IMR-90 (cell line): ENCODE measurements at regions not wholly inside any gene's neighbourhood (a gene's known extent, or its start where the extent isn't known, plus 50 kb on each side); places are given as distances from the start of the nearest gene placed in this dataset.

Experiments used
- ATAC-seq: fragments of 200-7000 bp; cut with Tn5 transposase; 2 replicates; pipeline ENCODE4 v1.9.1; 2020; ENCODE audit warnings: low read depth, mild to moderate bottlenecking, moderate library complexity
- BruUV-seq: library from RNA; stranded (reverse); fragments of 400-500 nt; replicated peaks from 2 replicates; lab custom pipeline; 2021; lab: Mats Ljungman, UMichigan
- CTCF ChIA-PET: fragments of 300-600 bp; formaldehyde crosslinking; extraction: SDS; loops from one replicate; lab custom pipeline; 2021; ENCODE audit warnings: antibody characterized with exemption; lab: Yijun Ruan, JAX
- POLR2A ChIA-PET: fragments of 300-600 bp; sonication (Branson Sonifier 250); formaldehyde crosslinking; loops from one replicate; lab custom pipeline; 2022; ENCODE audit warnings: antibody characterized with exemption; ENCODE audit not compliant: unreplicated experiment; lab: Charles Lee
- DNase-seq: peaks from one replicate; pipeline ENCODE4 v3.0.0; 2013
- H2AFZ ChIP-seq: replicated peaks from 2 replicates; pipeline ENCODE3; 2013; ENCODE audit warnings: low read length, mild to moderate bottlenecking; ENCODE audit not compliant: poor library complexity
- H2AK5ac ChIP-seq: 2 replicates; pipeline ENCODE4 v1.6.1; 2013; ENCODE audit warnings: low read depth, low read length, inconsistent platforms
- H2AK9ac ChIP-seq: replicated peaks from 2 replicates; pipeline ENCODE3; 2013; ENCODE audit warnings: mild to moderate bottlenecking, low read depth, low read length, moderate library complexity; ENCODE audit not compliant: poor library complexity
- H2BK120ac ChIP-seq: 2 replicates; pipeline ENCODE4 v1.6.1; 2013; ENCODE audit warnings: low read depth, low read length, inconsistent platforms
- H2BK15ac ChIP-seq: 3 replicates; pipeline ENCODE4 v1.6.1; 2013; ENCODE audit warnings: low read depth, low read length, inconsistent platforms
- H2BK20ac ChIP-seq: 2 replicates; pipeline ENCODE4 v1.6.1; 2013; ENCODE audit warnings: low read depth, mild to moderate bottlenecking, inconsistent platforms, low read length, moderate library complexity
- H2BK5ac ChIP-seq: 2 replicates; pipeline ENCODE4 v1.6.1; 2013; ENCODE audit warnings: mild to moderate bottlenecking, low read depth, low read length, inconsistent platforms; ENCODE audit not compliant: poor library complexity, severe bottlenecking
- H3K14ac ChIP-seq: replicated peaks from 2 replicates; pipeline ENCODE4 v1.6.1; 2013; ENCODE audit warnings: low read depth, low read length, inconsistent platforms
- H3K18ac ChIP-seq: 2 replicates; pipeline ENCODE4 v1.6.1; 2013; ENCODE audit warnings: low read depth, low read length, control low read depth
- H3K23ac ChIP-seq: 2 replicates; pipeline ENCODE4 v1.6.1; 2013; ENCODE audit warnings: low read depth, low read length, inconsistent platforms
- H3K27ac ChIP-seq: 2 replicates; pipeline ENCODE4 v1.5.1; 2013; ENCODE audit warnings: mild to moderate bottlenecking, control low read depth, low read length; ENCODE audit not compliant: insufficient read depth
- H3K27me3 ChIP-seq: 2 replicates; pipeline ENCODE4 v1.6.1; 2013; ENCODE audit warnings: low read length; ENCODE audit not compliant: control insufficient read depth, insufficient read depth
- H3K36me3 ChIP-seq: 2 replicates; pipeline ENCODE4 v1.6.1; 2013; ENCODE audit warnings: low read length, mixed read lengths; ENCODE audit not compliant: control insufficient read depth, insufficient read depth
- H3K4ac ChIP-seq: 2 replicates; pipeline ENCODE4 v1.6.1; 2013; ENCODE audit warnings: low read depth, low read length, inconsistent platforms
- H3K4me1 ChIP-seq: 2 replicates; pipeline ENCODE4 v1.6.1; 2013; ENCODE audit warnings: low read length, mixed read lengths; ENCODE audit not compliant: control insufficient read depth, insufficient read depth
- H3K4me2 ChIP-seq: 2 replicates; pipeline ENCODE4 v1.6.1; 2013; ENCODE audit warnings: low read depth, mild to moderate bottlenecking, control low read depth, low read length, moderate library complexity
- H3K4me3 ChIP-seq: 2 replicates; pipeline ENCODE4 v1.5.1; 2013; ENCODE audit warnings: low read depth, mild to moderate bottlenecking, control low read depth, low read length, moderate library complexity; ENCODE audit not compliant: insufficient read depth
- H3K56ac ChIP-seq: 2 replicates; pipeline ENCODE4 v1.6.1; 2013; ENCODE audit warnings: low read length, inconsistent platforms; ENCODE audit not compliant: insufficient read depth; ENCODE audit errors: extremely low read depth
- H3K79me1 ChIP-seq, 2 experiments: 2 replicates each; pipeline ENCODE4 v1.6.1; 2013; ENCODE audit warnings: low read length in 2 of 2, inconsistent platforms in 1 of 2, low read depth in 1 of 2
- H3K9ac ChIP-seq: 2 replicates; pipeline ENCODE4 v1.6.1; 2013; ENCODE audit warnings: low read depth, low read length, control low read depth
- H3K9me1 ChIP-seq: 2 replicates; pipeline ENCODE4 v1.6.1; 2013; ENCODE audit warnings: low read length, inconsistent platforms; ENCODE audit not compliant: insufficient read depth
- H3K9me3 ChIP-seq: 2 replicates; pipeline ENCODE4 v1.6.1; 2013; ENCODE audit warnings: low read length; ENCODE audit not compliant: control insufficient read depth, insufficient read depth
- H4K20me1 ChIP-seq: 2 replicates; pipeline ENCODE4 v1.6.1; 2013; ENCODE audit warnings: low read length, inconsistent platforms; ENCODE audit not compliant: insufficient read depth
- H4K5ac ChIP-seq: 2 replicates; pipeline ENCODE4 v1.6.1; 2013; ENCODE audit warnings: mild to moderate bottlenecking, low read depth, low read length, control low read depth
- H4K8ac ChIP-seq, 2 experiments: 2 replicates each; pipeline ENCODE4 v1.6.1; 2013; ENCODE audit warnings: low read depth in 2 of 2, low read length in 2 of 2, control low read depth in 1 of 2, inconsistent platforms in 1 of 2
- H4K91ac ChIP-seq: 2 replicates; pipeline ENCODE4 v1.6.1; 2013; ENCODE audit warnings: low read depth, low read length, inconsistent platforms; ENCODE audit not compliant: insufficient read depth
- MAFK ChIP-seq: IDR thresholded peaks from 2 replicates; pipeline ENCODE4 v1.6.1; 2012; ENCODE audit warnings: low read depth, low read length, improper control_type of control experiment
- WGBS, 2 experiments: methylation state at CpG; one replicate each; pipeline versions ENCODE4 v1.1.5 to v1.1.7; 2013; ENCODE audit warnings: missing lambda C conversion rate in 2 of 2; ENCODE audit not compliant: insufficient read length in 1 of 2; ENCODE audit errors: extremely low coverage in 2 of 2; 5-methylcytosine and 5-hydroxymethylcytosine counted together
- dilution Hi-C: fragments of 300-500 bp; cut with HindIII; formaldehyde crosslinking; loops from one replicate; pipeline ENCODE4 v1.14.3; 2018; ENCODE audit warnings: low sequenced_read_pairs; ENCODE audit not compliant: unreplicated experiment
- in situ Hi-C: fragments of 300-500 bp; cut with MboI; formaldehyde crosslinking; loops from 3 replicates; pipeline ENCODE4 v1.14.3; 2019; ENCODE audit warnings: low sequenced_read_pairs, inconsistent platforms, mixed read lengths
- intact Hi-C: fragments of 100-400 bp; cut with micrococcal nuclease; formaldehyde crosslinking; loops from 2 replicates; pipeline ENCODE4 v1.10.0; 2022

DNA sequence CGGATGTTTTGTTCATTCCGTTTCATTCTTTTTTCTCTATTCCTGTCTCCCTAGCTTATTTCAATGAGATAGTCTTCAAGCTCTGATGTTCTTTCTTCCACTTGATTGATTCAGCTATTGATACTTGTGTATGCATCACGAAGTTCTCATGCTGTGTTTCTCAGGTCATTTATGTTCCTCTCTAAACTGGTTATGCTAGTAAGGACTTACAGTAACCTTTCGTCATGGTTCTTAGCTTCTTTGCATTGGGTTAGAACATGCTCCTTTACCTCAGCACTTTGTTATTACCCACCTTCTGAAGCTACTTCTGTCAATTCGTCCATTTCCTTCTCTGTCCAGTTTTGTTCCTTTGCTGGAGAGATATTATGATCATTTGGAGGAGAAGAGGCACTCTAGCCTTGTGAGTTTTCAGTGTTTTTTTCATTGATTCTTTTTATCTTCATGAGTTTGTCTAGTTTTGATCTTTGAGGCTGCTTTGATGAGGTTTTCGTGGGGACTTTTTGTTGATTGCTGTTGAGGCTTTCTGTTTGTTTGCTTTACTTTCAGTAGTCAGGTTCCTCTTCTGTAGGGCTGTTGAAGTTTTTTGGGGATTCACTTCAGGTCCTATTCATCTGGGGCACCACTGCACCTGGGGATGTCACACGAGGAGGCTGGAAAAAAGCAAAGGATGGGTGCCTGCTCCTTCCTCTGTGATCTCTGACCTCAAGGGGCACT lies 496.9 kb upstream of the LRRC7 start:
- ChIA-PET CTCF (no interaction called here), POLR2A (no interaction called here)
- H3K9me1 ChIP-seq = no peaks in the 10 kb centered on the region
- no peak overlapping the region for H3K4ac ChIP-seq
- dilution Hi-C loops (no loop called here), in situ Hi-C loops (no loop called here), intact Hi-C loops (no loop called here)
- no peaks in the 10 kb centered on the region for H3K79me1 ChIP-seq
- no peaks in the 10 kb centered on the region for H4K20me1 ChIP-seq
- H3K36me3 ChIP-seq = no peaks in the 10 kb centered on the region
- no peak overlapping the region for H4K5ac ChIP-seq
- no TSS peak for BruUV-seq
- no peak overlapping the region for H3K23ac ChIP-seq
- no peak overlapping the region for H3K9ac ChIP-seq
- no peak overlapping the region for H4K8ac ChIP-seq
- H2AK9ac ChIP-seq = no peak overlapping the region
- H3K27ac ChIP-seq = no peak overlapping the region
- no peak overlapping the region for H2BK15ac ChIP-seq
- H3K27me3 ChIP-seq = no peaks in the 10 kb centered on the region
- no peak for TF ChIP-seq MAFK
- no peak overlapping the region for H2AK5ac ChIP-seq
- no peak overlapping the region for H2BK5ac ChIP-seq
- no peak overlapping the region for H3K18ac ChIP-seq
- no peak overlapping the region for H3K4me2 ChIP-seq
- H3K4me3 ChIP-seq = no peak overlapping the region
- DNase-seq (no peak), ATAC-seq (no peak)
- no peak overlapping the region for H4K91ac ChIP-seq
- no peak overlapping the region for H3K56ac ChIP-seq
- H3K14ac ChIP-seq = no peak overlapping the region
- no peak overlapping the region for H2BK20ac ChIP-seq
- no peak overlapping the region for H2AFZ ChIP-seq
- H3K4me1 ChIP-seq = no peaks in the 10 kb centered on the region
- no peaks in the 10 kb centered on the region; the same call in 1 of the 2 replicates for H3K9me3 ChIP-seq
- WGBS, 2 experiments = no CpG with 5 or more reads among the region's 7 CpGs
- H2BK120ac ChIP-seq = no peak overlapping the region
